Esophagus squamous epithelium (tissue), 5 donors: ENCODE measurements at regions not wholly inside any gene's neighbourhood (a gene's known extent, or its start where the extent isn't known, plus 50 kb on each side); places are given as distances from the start of the nearest gene placed in this dataset.

Experiments used
- DNase-seq: peaks from one replicate; lab custom pipeline; 2025; lab: John Stamatoyannopoulos, UW
- H3K27ac ChIP-seq, 4 donors: fragments of 200-600 bp; sonication (generic); one replicate each; pipeline ENCODE4 v1.5.1; 2016 to 2019; ENCODE audit warnings: mild to moderate bottlenecking in 1 of 4
- H3K27me3 ChIP-seq, 4 donors: fragments of 200-600 bp; sonication (generic); 1 replicate in 3 of 4; 2 replicates in 1 of 4; pipeline versions ENCODE4 v1.5.1 to v1.6.0; 2017 to 2021; ENCODE audit warnings: antibody characterized with exemption in 1 of 4
- H3K36me3 ChIP-seq, 3 donors: fragments of 200-600 bp; sonication (generic); one replicate each; pipeline ENCODE4 v1.5.1; 2016 to 2019
- H3K4me1 ChIP-seq, 3 donors: fragments of 200-600 bp; sonication (generic); one replicate each; pipeline ENCODE4 v1.5.1; 2017 to 2019
- H3K4me3 ChIP-seq, 4 donors: fragments of 200-600 bp; sonication (generic); 1 replicate in 3 of 4; 2 replicates in 1 of 4; pipeline ENCODE4 v1.5.1; 2016 to 2019; ENCODE audit warnings: mild to moderate bottlenecking in 2 of 4, moderate library complexity in 1 of 4
- H3K9me3 ChIP-seq, 3 donors: fragments of 200-600 bp; sonication (generic); one replicate each; pipeline ENCODE4 v1.5.1; 2016 to 2019
- POLR2A ChIP-seq, 4 donors: fragments of 450-650 bp; IDR thresholded peaks; one replicate each; pipeline ENCODE4 v1.6.1; 2017; ENCODE audit warnings: antibody characterized with exemption in 4 of 4, mild to moderate bottlenecking in 4 of 4, moderate library complexity in 3 of 4
- WGBS, 2 donors: methylation state at CpG; one replicate each; pipeline ENCODE4 v1.1.5; 2018; 5-methylcytosine and 5-hydroxymethylcytosine counted together
- intact Hi-C: fragments of 100-400 bp; cut with DNase I; formaldehyde crosslinking; loops from one replicate; pipeline ENCODE4 v1.15.0; 2022
- TF ChIP-seq, protein P1 (sequence below), 6 experiments: fragments of 450-650 bp in 4 of 6; fragments of 200-600 bp in 2 of 6; sonication (generic) in 2 of 6; IDR thresholded peaks; one replicate each; pipeline ENCODE4 v1.5.1; 2016 to 2019; ENCODE audit warnings: antibody characterized with exemption in 6 of 6, mild to moderate bottlenecking in 4 of 6, moderate library complexity in 4 of 6
- donor health status: DM: yes; HTN: yes; CAD: no.

DNA sequence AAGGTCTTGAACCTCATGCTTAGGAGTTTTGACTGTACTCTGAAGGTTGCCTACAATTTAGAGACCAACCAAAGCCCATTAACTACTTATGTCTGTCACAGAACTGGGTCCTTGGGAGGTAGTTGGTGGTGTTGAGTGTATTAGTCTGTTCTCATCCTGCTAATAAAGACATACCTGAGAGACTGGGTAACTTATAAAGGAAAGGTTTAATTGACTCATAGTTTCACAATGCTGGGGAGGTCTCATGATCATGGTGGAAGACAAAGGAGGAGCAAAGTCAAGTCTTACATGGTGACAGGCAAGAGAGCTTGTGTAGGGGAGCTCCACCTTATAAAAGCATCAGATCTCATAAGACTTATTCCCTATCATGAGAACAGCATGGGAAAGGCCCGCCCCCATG, 319.6 kb upstream of the ZMIZ1 start:
- no peaks in the 10 kb centered on the region for H3K9me3 ChIP-seq
- intact Hi-C loops: no loop called here
- no peaks in the 10 kb centered on the region for H3K36me3 ChIP-seq
- 75 to 80% methylated on average over 1 of the region's 1 CpG for WGBS, 2 donors
- H3K4me1 ChIP-seq: peaks cover 0 to 9% (median 5%) of the 10 kb centered on the region in 3 donors
- H3K4me3 ChIP-seq: no peak overlapping the region
- H3K27ac ChIP-seq: no peak overlapping the region
- peaks cover 0 to 37% (median 0%) of the 10 kb centered on the region in 4 donors for H3K27me3 ChIP-seq
- no peak for DNase-seq
- TF ChIP-seq POLR2A (IDR thresholded peaks at IDR 0.05): no peak
- TF ChIP-seq, protein P1, sequence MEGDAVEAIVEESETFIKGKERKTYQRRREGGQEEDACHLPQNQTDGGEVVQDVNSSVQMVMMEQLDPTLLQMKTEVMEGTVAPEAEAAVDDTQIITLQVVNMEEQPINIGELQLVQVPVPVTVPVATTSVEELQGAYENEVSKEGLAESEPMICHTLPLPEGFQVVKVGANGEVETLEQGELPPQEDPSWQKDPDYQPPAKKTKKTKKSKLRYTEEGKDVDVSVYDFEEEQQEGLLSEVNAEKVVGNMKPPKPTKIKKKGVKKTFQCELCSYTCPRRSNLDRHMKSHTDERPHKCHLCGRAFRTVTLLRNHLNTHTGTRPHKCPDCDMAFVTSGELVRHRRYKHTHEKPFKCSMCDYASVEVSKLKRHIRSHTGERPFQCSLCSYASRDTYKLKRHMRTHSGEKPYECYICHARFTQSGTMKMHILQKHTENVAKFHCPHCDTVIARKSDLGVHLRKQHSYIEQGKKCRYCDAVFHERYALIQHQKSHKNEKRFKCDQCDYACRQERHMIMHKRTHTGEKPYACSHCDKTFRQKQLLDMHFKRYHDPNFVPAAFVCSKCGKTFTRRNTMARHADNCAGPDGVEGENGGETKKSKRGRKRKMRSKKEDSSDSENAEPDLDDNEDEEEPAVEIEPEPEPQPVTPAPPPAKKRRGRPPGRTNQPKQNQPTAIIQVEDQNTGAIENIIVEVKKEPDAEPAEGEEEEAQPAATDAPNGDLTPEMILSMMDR (IDR thresholded peaks at IDR 0.05): no peak

DNA sequence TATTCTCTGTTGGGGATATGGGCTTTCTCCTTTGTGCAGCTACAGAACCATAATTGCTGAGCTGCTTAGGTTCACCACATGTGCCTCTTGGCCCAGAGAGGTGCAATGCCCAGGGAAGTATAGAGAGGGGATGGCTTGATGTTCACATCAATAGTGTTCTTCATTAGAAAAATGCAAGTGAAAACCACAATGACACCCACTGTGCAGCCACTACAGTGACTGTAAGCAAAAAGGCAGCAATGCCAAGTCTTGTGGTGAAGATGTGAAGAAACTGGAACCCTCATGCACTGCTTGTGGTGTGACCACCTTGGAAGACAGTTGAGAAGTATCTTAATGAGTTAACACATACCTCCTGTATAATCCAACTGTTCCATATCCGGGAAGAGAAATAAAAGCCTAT, 318.9 kb upstream of the ZMIZ1 start:
- DNase-seq: no peak
- TF ChIP-seq POLR2A (IDR thresholded peaks at IDR 0.05): no peak
- TF ChIP-seq, protein P1 (IDR thresholded peaks at IDR 0.05): no peak
- intact Hi-C loops: no loop called here
- H3K4me3 ChIP-seq: no peak overlapping the region
- H3K9me3 ChIP-seq: no peaks in the 10 kb centered on the region
- H3K36me3 ChIP-seq: no peaks in the 10 kb centered on the region
- no peak overlapping the region for H3K27ac ChIP-seq
- peaks cover 0 to 2% (median 0%) of the 10 kb centered on the region in 3 donors for H3K4me1 ChIP-seq
- peaks cover 0 to 31% (median 0%) of the 10 kb centered on the region in 4 donors for H3K27me3 ChIP-seq
- 56 to 75% methylated on average over 1 of the region's 1 CpG for WGBS, 2 donors

DNA sequence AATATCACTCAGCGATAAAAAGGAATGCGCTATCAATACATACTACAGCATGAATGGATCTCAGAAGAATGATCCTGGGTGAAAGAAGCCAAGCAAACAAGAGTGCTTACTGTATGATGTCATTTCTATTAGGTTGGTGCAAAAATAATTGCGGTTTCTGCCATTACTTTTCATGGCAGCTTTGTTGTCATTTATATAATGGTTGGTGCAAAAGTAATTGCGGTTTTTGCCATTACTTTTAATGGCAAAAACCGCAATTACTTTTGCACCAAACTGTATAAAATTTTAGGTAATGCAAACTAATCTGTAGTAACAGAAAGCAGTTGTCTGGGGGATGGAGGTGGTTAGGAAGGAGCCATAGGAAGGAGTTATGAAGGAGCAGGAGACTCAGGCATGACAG, 318.3 kb upstream of the ZMIZ1 start:
- Histone ChIP-seq H3K27me3 (peaks cover 0 to 35% (median 0%) of the 10 kb centered on the region in 4 donors), H3K36me3 (no peaks in the 10 kb centered on the region), H3K4me1 (no peaks in the 10 kb centered on the region), H3K9me3 (no peaks in the 10 kb centered on the region), H3K27ac (no peak overlapping the region), H3K4me3 (no peak overlapping the region)
- TF ChIP-seq, protein P1 (IDR thresholded peaks at IDR 0.05): no peak
- TF ChIP-seq POLR2A (IDR thresholded peaks at IDR 0.05): no peak
- intact Hi-C loops: no loop called here
- no peak for DNase-seq
- 66 to 78% methylated on average over 5 of the region's 5 CpGs for WGBS, 2 donors

GRCh38 chr10:78751716-78752115, 317.1 kb upstream of the ZMIZ1 start:
- Histone ChIP-seq H3K9me3 (no peaks in the 10 kb centered on the region), H3K4me1 (peaks cover 4 to 9% (median 4%) of the 10 kb centered on the region in 3 donors), H3K36me3 (no peaks in the 10 kb centered on the region), H3K4me3 (no peak overlapping the region), H3K27ac (no peak overlapping the region), H3K27me3 (peaks cover 0 to 35% (median 0%) of the 10 kb centered on the region in 4 donors)
- no peak for DNase-seq
- TF ChIP-seq, protein P1 (IDR thresholded peaks at IDR 0.05): no peak
- no peak for TF ChIP-seq POLR2A (IDR thresholded peaks at IDR 0.05)
- WGBS, 2 donors: 88% methylated on average over 8 to 9 of the region's 9 CpGs
- intact Hi-C loops: no loop called here

DNA sequence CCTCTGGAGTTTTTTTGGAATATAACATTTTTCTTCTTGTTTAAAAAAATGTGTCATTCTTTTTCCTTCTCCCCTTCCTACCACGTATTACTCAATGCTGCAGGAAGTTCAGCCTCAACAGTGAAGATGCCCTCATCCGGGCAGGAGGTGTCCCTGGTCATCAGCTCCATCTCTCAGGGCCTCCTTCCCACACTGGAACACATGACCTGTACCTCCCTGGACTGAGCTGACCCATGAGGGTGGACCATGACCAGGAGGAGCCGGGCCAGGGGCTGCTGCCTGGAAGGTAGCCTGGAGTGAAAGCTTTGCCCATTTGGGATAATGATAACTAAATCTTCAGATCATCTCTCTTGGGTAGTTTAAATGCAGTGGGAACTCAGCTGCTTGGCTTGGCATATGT, 316.5 kb upstream of the ZMIZ1 start:
- WGBS, 2 donors: 58 to 67% methylated on average over 3 of the region's 3 CpGs
- Histone ChIP-seq H3K27ac (no peak overlapping the region), H3K4me1 (peaks cover 9 to 14% (median 9%) of the 10 kb centered on the region in 3 donors), H3K4me3 (no peak overlapping the region), H3K9me3 (no peaks in the 10 kb centered on the region), H3K36me3 (no peaks in the 10 kb centered on the region), H3K27me3 (peaks cover 0 to 35% (median 0%) of the 10 kb centered on the region in 4 donors)
- TF ChIP-seq, protein P1 (IDR thresholded peaks at IDR 0.05): no peak
- TF ChIP-seq POLR2A (IDR thresholded peaks at IDR 0.05): no peak
- no peak for DNase-seq
- intact Hi-C loops: no loop called here
